ENCODE measurements at regions not wholly inside any gene's neighbourhood (a gene's known extent, or its start where the extent isn't known, plus 50 kb on each side); places are given as distances from the start of the nearest gene placed in this dataset.

GRCh38 chr11:134554861-134555260 lies 142.8 kb upstream of the B3GAT1 start:
- TF ChIP-seq CTCF (conservative IDR thresholded peaks at IDR 0.05; ENCODE audit: low read length) (no peak), EZH2phosphoT487 (IDR thresholded peaks at IDR 0.05; ENCODE audit: borderline replicate concordance) (no peak)

GRCh38 chr11:134554106-134554505 lies 142.1 kb upstream of the B3GAT1 start:
- TF ChIP-seq EZH2phosphoT487 (IDR thresholded peaks at IDR 0.05; ENCODE audit: borderline replicate concordance), result no peak
- TF ChIP-seq CTCF (conservative IDR thresholded peaks at IDR 0.05; ENCODE audit: low read length), result no peak
- H3K9ac ChIP-seq (ENCODE audit: low read depth, low read length, poor library complexity, severe bottlenecking), result no peak overlapping the region
- peaks cover 11% of the 10 kb centered on the region; the same call in 1 of the 2 replicates for H3K9me3 ChIP-seq (ENCODE audit: insufficient read depth, low read depth, low read length)
- no peak overlapping the region for H3K4me3 ChIP-seq (ENCODE audit: low read length, poor library complexity, severe bottlenecking)
- H3K79me2 ChIP-seq (ENCODE audit: insufficient read depth, low read length), result no peaks in the 10 kb centered on the region
- no peaks in the 10 kb centered on the region for H3K4me1 ChIP-seq (ENCODE audit: insufficient read depth, low read length, poor library complexity, severe bottlenecking)
- H3K4me2 ChIP-seq (ENCODE audit: low read depth, low read length, poor library complexity, severe bottlenecking), result no peak overlapping the region
- no peaks in the 10 kb centered on the region for H3K27me3 ChIP-seq (ENCODE audit: insufficient read depth, low read length, poor library complexity, severe bottlenecking)
- H2AFZ ChIP-seq (ENCODE audit: low read length), result no peak overlapping the region
- no peaks in the 10 kb centered on the region for H3K36me3 ChIP-seq (ENCODE audit: insufficient read depth, low read length)
- H3K9me2 ChIP-seq (replicated peaks; ENCODE audit: low read depth, low read length), result no peaks in the 10 kb centered on the region
- H4K20me1 ChIP-seq (ENCODE audit: insufficient read depth, low read length, poor library complexity, severe bottlenecking), result no peaks in the 10 kb centered on the region
- no peaks in the 10 kb centered on the region for H3F3A ChIP-seq (ENCODE audit: low read depth)

More at GRCh38 chr11:134554861-134555260, 142.8 kb upstream of the B3GAT1 start:
- no peak overlapping the region for H3K4me2 ChIP-seq (ENCODE audit: low read depth, low read length, poor library complexity, severe bottlenecking)
- no peaks in the 10 kb centered on the region for H3K4me1 ChIP-seq (ENCODE audit: insufficient read depth, low read length, poor library complexity, severe bottlenecking)
- H3K9me3 ChIP-seq (ENCODE audit: insufficient read depth, low read depth, low read length), result peaks cover 11% of the 10 kb centered on the region; the same call in 1 of the 2 replicates
- H3K79me2 ChIP-seq (ENCODE audit: insufficient read depth, low read length), result no peaks in the 10 kb centered on the region
- no peaks in the 10 kb centered on the region for H3K9me2 ChIP-seq (replicated peaks; ENCODE audit: low read depth, low read length)
- no peak overlapping the region for H3K9ac ChIP-seq (ENCODE audit: low read depth, low read length, poor library complexity, severe bottlenecking)
- no peaks in the 10 kb centered on the region for H4K20me1 ChIP-seq (ENCODE audit: insufficient read depth, low read length, poor library complexity, severe bottlenecking)
- H3K27me3 ChIP-seq (ENCODE audit: insufficient read depth, low read length, poor library complexity, severe bottlenecking), result no peaks in the 10 kb centered on the region
- H3F3A ChIP-seq (ENCODE audit: low read depth), result no peaks in the 10 kb centered on the region
- no peaks in the 10 kb centered on the region for H3K36me3 ChIP-seq (ENCODE audit: insufficient read depth, low read length)
- H2AFZ ChIP-seq (ENCODE audit: low read length), result no peak overlapping the region
- no peak overlapping the region for H3K4me3 ChIP-seq (ENCODE audit: low read length, poor library complexity, severe bottlenecking)

GRCh38 chr11:134552749-134553148 lies 140.7 kb upstream of the B3GAT1 start:
- TF ChIP-seq EZH2phosphoT487 (IDR thresholded peaks at IDR 0.05; ENCODE audit: borderline replicate concordance), result no peak
- TF ChIP-seq CTCF (conservative IDR thresholded peaks at IDR 0.05; ENCODE audit: low read length), result no peak
- H3K4me1 ChIP-seq (ENCODE audit: insufficient read depth, low read length, poor library complexity, severe bottlenecking), result no peaks in the 10 kb centered on the region
- H3K9ac ChIP-seq (ENCODE audit: low read depth, low read length, poor library complexity, severe bottlenecking), result no peak overlapping the region
- no peaks in the 10 kb centered on the region for H3K79me2 ChIP-seq (ENCODE audit: insufficient read depth, low read length)
- H2AFZ ChIP-seq (ENCODE audit: low read length), result no peak overlapping the region
- peaks cover 11% of the 10 kb centered on the region; the same call in 1 of the 2 replicates for H3K9me3 ChIP-seq (ENCODE audit: insufficient read depth, low read depth, low read length)
- no peak overlapping the region for H3K4me2 ChIP-seq (ENCODE audit: low read depth, low read length, poor library complexity, severe bottlenecking)
- H3F3A ChIP-seq (ENCODE audit: low read depth), result no peaks in the 10 kb centered on the region
- H3K27me3 ChIP-seq (ENCODE audit: insufficient read depth, low read length, poor library complexity, severe bottlenecking), result no peaks in the 10 kb centered on the region
- H3K36me3 ChIP-seq (ENCODE audit: insufficient read depth, low read length), result no peaks in the 10 kb centered on the region
- H3K4me3 ChIP-seq (ENCODE audit: low read length, poor library complexity, severe bottlenecking), result no peak overlapping the region
- H4K20me1 ChIP-seq (ENCODE audit: insufficient read depth, low read length, poor library complexity, severe bottlenecking), result no peaks in the 10 kb centered on the region
- H3K9me2 ChIP-seq (replicated peaks; ENCODE audit: low read depth, low read length), result no peaks in the 10 kb centered on the region

Measured in Loucy (cell line).